Muscle layer of colon (tissue), 2 donors: ENCODE measurements at regions not wholly inside any gene's neighbourhood (a gene's known extent, or its start where the extent isn't known, plus 50 kb on each side); places are given as distances from the start of the nearest gene placed in this dataset.

Experiments
- H3K27ac ChIP-seq: one replicate; pipeline ENCODE4 v1.7.0; 2013; ENCODE audit warnings: low read depth, mild to moderate bottlenecking, low read length, moderate library complexity
- H3K27me3 ChIP-seq, 2 donors: one replicate each; pipeline ENCODE4 v1.7.0; 2013; ENCODE audit warnings: low read length in 2 of 2, mild to moderate bottlenecking in 2 of 2; ENCODE audit not compliant: insufficient read depth in 2 of 2, control insufficient read depth in 1 of 2
- H3K36me3 ChIP-seq: one replicate; pipeline ENCODE4 v1.7.0; 2013; ENCODE audit warnings: mild to moderate bottlenecking, low read length; ENCODE audit not compliant: insufficient read depth
- H3K4me1 ChIP-seq: one replicate; pipeline ENCODE4 v1.7.0; 2013; ENCODE audit warnings: mild to moderate bottlenecking, low read length; ENCODE audit not compliant: insufficient read depth
- H3K4me3 ChIP-seq, 2 donors: one replicate each; pipeline ENCODE4 v1.7.0; 2013; ENCODE audit warnings: low read length in 2 of 2, low read depth in 1 of 2, mild to moderate bottlenecking in 1 of 2, moderate library complexity in 1 of 2
- H3K9ac ChIP-seq: one replicate; pipeline ENCODE4 v1.7.0; 2013; ENCODE audit warnings: low read length
- H3K9me3 ChIP-seq: one replicate; pipeline ENCODE4 v1.7.0; 2013; ENCODE audit warnings: mild to moderate bottlenecking, low read length
- donor health status: abdominal sarcoma.
- donor health status: Adenocarcinoma of cecum.

- Histone ChIP-seq H3K9ac (no peak overlapping the region), H3K27ac (no peak overlapping the region), H3K9me3 (no peaks in the 10 kb centered on the region), H3K4me3 (no peak overlapping the region), H3K4me1 (no peaks in the 10 kb centered on the region), H3K36me3 (no peaks in the 10 kb centered on the region), H3K27me3 (no peaks in the 10 kb centered on the region)
Measured at GRCh38 chr10:117674646-117675045, 132.1 kb downstream of the EMX2 start.

GRCh38 chr10:117675514-117676055 lies 133.0 kb downstream of the EMX2 start:
- Histone ChIP-seq H3K36me3 (no peaks in the 10 kb centered on the region), H3K4me3 (no peak overlapping the region), H3K9me3 (no peaks in the 10 kb centered on the region), H3K27ac (no peak overlapping the region), H3K27me3 (no peaks in the 10 kb centered on the region), H3K4me1 (no peaks in the 10 kb centered on the region), H3K9ac (no peak overlapping the region)

- Histone ChIP-seq H3K4me3 (no peak overlapping the region), H3K4me1 (no peaks in the 10 kb centered on the region), H3K27ac (no peak overlapping the region), H3K36me3 (no peaks in the 10 kb centered on the region), H3K27me3 (no peaks in the 10 kb centered on the region), H3K9me3 (no peaks in the 10 kb centered on the region), H3K9ac (no peak overlapping the region)
Measured at GRCh38 chr10:117677239-117677638, 134.7 kb downstream of the EMX2 start.

- Histone ChIP-seq H3K36me3 (no peaks in the 10 kb centered on the region), H3K9ac (no peak overlapping the region), H3K4me1 (no peaks in the 10 kb centered on the region), H3K4me3 (no peak overlapping the region), H3K9me3 (no peaks in the 10 kb centered on the region), H3K27me3 (no peaks in the 10 kb centered on the region), H3K27ac (no peak overlapping the region)
Measured at GRCh38 chr10:117677890-117678500, 135.4 kb downstream of the EMX2 start.

GRCh38 chr10:117680601-117681000 lies 138.1 kb downstream of the EMX2 start:
- Histone ChIP-seq H3K36me3 (no peaks in the 10 kb centered on the region), H3K27ac (no peak overlapping the region), H3K4me1 (no peaks in the 10 kb centered on the region), H3K9ac (no peak overlapping the region), H3K4me3 (no peak overlapping the region), H3K27me3 (no peaks in the 10 kb centered on the region), H3K9me3 (no peaks in the 10 kb centered on the region)

GRCh38 chr10:117681104-117681503 lies 138.6 kb downstream of the EMX2 start:
- H3K27me3 ChIP-seq: no peaks in the 10 kb centered on the region
- H3K9me3 ChIP-seq: no peaks in the 10 kb centered on the region
- no peaks in the 10 kb centered on the region for H3K36me3 ChIP-seq
- H3K9ac ChIP-seq: no peak overlapping the region
- no peaks in the 10 kb centered on the region for H3K4me1 ChIP-seq
- no peak overlapping the region for H3K27ac ChIP-seq
- no peak overlapping the region for H3K4me3 ChIP-seq

GRCh38 chr10:117684046-117684610 lies 141.6 kb downstream of the EMX2 start:
- Histone ChIP-seq H3K27me3 (no peaks in the 10 kb centered on the region), H3K9ac (no peak overlapping the region), H3K4me1 (no peaks in the 10 kb centered on the region), H3K27ac (no peak overlapping the region), H3K4me3 (no peak overlapping the region), H3K36me3 (no peaks in the 10 kb centered on the region), H3K9me3 (no peaks in the 10 kb centered on the region)

GRCh38 chr10:117684672-117685211 lies 142.2 kb downstream of the EMX2 start:
- no peaks in the 10 kb centered on the region for H3K9me3 ChIP-seq
- H3K27ac ChIP-seq: no peak overlapping the region
- H3K9ac ChIP-seq: no peak overlapping the region
- no peaks in the 10 kb centered on the region for H3K27me3 ChIP-seq
- no peaks in the 10 kb centered on the region for H3K4me1 ChIP-seq
- no peaks in the 10 kb centered on the region for H3K36me3 ChIP-seq
- no peak overlapping the region for H3K4me3 ChIP-seq

GRCh38 chr10:117685431-117685830 lies 142.9 kb downstream of the EMX2 start:
- Histone ChIP-seq H3K27ac (no peak overlapping the region), H3K27me3 (no peaks in the 10 kb centered on the region), H3K36me3 (no peaks in the 10 kb centered on the region), H3K4me3 (no peak overlapping the region), H3K9ac (no peak overlapping the region), H3K9me3 (no peaks in the 10 kb centered on the region), H3K4me1 (no peaks in the 10 kb centered on the region)

- H3K4me3 ChIP-seq: no peak overlapping the region
- no peaks in the 10 kb centered on the region for H3K36me3 ChIP-seq
- H3K9me3 ChIP-seq: no peaks in the 10 kb centered on the region
- no peak overlapping the region for H3K27ac ChIP-seq
- H3K27me3 ChIP-seq: no peaks in the 10 kb centered on the region
- no peak overlapping the region for H3K9ac ChIP-seq
- no peaks in the 10 kb centered on the region for H3K4me1 ChIP-seq
Measured at GRCh38 chr10:117686606-117687005, 144.1 kb downstream of the EMX2 start.

GRCh38 chr10:117688358-117688757 lies 145.8 kb downstream of the EMX2 start:
- H3K36me3 ChIP-seq: no peaks in the 10 kb centered on the region
- no peak overlapping the region for H3K27ac ChIP-seq
- no peak overlapping the region for H3K4me3 ChIP-seq
- H3K9ac ChIP-seq: no peak overlapping the region
- no peaks in the 10 kb centered on the region for H3K9me3 ChIP-seq
- H3K4me1 ChIP-seq: no peaks in the 10 kb centered on the region
- H3K27me3 ChIP-seq: no peaks in the 10 kb centered on the region

GRCh38 chr10:117689566-117689965 lies 147.0 kb downstream of the EMX2 start:
- H3K9me3 ChIP-seq: no peaks in the 10 kb centered on the region
- no peak overlapping the region for H3K9ac ChIP-seq
- H3K36me3 ChIP-seq: no peaks in the 10 kb centered on the region
- no peak overlapping the region for H3K4me3 ChIP-seq
- no peaks in the 10 kb centered on the region for H3K27me3 ChIP-seq
- H3K27ac ChIP-seq: no peak overlapping the region
- H3K4me1 ChIP-seq: no peaks in the 10 kb centered on the region
